ENCODE measurements at regions not wholly inside any gene's neighbourhood (a gene's known extent, or its start where the extent isn't known, plus 50 kb on each side); places are given as distances from the start of the nearest gene placed in this dataset.
"Not testable (repeated sequence)": the region's sequence is repeated elsewhere in the genome, so short reads cannot be mapped to it uniquely, and the experiment has no call there.

DNA sequence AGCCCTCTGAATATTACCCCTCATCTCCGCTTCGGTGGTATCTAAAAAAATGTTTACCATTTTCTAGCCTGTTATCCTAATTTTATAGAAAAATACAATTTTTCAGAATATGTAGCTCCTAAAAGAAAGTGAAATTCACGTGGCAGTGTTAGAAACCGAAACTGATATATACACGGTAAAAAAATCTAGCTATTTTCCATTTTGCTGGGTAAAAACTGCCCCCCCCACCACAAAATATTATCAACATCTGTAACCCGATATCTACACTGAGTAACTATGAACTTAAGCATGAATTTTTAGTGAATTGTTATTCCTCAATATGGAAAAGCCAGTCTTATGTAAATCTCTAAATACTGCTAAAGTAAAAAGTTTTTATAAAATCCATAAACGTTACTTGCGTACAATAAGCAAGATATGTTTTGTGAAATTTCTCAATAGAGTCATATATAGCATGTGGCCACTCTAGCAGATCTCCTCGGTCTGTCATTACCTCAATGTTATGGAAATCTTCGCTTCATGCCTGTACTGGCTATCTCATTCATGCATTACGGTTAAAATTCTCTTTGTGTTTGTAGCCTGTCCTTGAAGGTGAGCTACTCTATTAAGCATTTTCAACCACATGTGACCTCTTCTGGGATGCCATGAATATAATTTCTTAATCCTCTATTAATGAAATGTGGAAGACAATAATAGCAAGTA, 524.2 kb downstream of the TRIB2 start:
- no peak for DNase-seq

DNA sequence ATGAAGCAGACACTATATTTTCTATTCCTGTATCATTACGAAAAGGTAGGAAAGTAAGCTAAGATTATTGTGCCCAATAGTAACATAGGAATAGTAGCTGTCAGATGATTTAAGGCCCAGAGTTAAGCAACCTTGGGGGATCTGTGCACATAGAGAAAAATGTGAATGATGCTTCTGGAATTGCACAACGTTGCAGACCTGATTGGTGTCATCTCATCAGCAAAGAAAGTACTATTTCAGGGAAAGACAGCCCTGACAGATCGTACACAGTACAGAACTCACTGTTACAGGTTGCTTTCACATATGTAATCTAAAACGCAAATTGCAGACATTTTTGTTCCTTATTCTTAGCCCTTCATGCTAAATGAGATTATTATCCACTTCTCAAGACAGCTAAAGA, 535.9 kb downstream of the TRIB2 start:
- DNase-seq = no peak

- DNase-seq = no peak
Observed at GRCh38 chr2:13255485-13255884, 538.7 kb downstream of the TRIB2 start.

DNA sequence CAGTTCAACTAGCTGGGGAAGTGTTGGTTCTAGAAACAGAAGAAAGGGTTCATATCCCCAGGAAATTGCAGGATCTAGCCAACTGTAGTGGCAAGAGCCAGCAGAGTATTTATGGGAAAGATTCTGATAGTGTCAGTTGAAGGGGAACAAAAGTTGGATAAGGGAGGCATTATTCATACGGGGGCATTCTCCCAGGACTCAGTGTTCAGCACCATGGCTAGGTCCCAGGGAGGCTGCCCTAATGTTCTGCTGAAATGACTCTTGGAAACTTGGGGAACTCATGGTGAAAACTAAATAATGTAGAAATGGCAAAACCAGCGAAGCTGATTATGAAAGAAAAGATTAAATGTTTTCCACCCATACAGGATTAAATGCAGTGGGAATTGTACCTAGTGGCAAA, 543.7 kb downstream of the TRIB2 start:
- DNase-seq = no peak

DNA sequence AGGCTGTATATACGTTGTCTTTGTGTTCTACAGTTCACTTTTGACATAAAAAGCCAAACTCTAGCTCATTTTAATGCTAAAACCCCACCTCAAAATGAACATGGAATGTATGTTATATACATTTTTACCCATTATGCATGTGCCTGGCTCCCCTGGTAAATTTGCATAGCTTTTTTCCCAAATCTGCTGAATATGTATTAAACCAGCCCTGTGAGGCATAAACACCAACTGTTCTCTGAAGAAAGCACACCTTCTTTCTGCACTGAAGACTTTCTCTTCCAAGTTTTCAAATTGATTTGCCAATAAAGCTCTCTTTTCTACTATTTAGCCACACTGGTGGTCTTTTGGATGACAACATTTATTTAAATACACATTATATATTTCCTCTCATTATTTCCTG, 549.4 kb downstream of the TRIB2 start:
- no peak for DNase-seq

- no peak for DNase-seq
Observed at GRCh38 chr2:13284688-13285087, 568.0 kb downstream of the TRIB2 start.

GRCh38 chr2:13289310-13289709, 572.6 kb downstream of the TRIB2 start:
- DNase-seq = no peak

GRCh38 chr2:13308478-13308805, 591.7 kb downstream of the TRIB2 start:
- not testable (repeated sequence) for DNase-seq

- DNase-seq = no peak
Observed at GRCh38 chr2:13308989-13309388, 592.3 kb downstream of the TRIB2 start.

- no peak for DNase-seq
Observed at GRCh38 chr2:13332060-13332459, 615.3 kb downstream of the TRIB2 start.

DNA sequence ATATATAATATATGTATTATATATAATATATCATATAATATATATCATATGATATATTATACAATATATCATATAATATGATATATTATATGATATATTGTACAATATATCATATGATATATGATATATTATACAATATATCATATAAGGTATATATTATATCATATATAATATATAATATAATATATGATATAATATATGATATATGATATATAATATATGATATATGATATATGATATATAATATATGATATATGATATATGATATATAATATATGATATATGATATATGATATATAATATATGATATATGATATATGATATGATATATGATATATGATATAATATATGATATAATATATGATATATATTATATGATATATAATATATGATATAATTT, 617.3 kb downstream of the TRIB2 start:
- DNase-seq = not testable (repeated sequence)

DNA sequence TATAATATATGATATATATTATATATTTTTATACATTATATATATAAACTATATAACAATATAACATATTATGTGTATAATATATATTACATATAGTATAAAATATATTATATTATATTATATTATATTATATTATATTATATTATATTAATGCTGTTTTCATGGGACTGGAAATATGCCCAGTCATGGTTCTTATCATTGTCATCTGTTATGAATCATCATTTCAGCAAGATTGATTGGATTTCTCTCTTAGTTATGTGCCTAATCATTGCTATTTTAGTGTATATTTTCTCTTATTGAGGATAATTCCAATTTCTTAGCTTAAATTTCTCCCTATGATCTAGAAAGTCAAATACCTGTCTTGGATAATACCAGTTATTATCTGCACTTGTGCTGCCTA, 617.8 kb downstream of the TRIB2 start:
- DNase-seq = no peak

GRCh38 chr2:13335862-13336535, 619.3 kb downstream of the TRIB2 start:
- DNase-seq = no peak

DNA sequence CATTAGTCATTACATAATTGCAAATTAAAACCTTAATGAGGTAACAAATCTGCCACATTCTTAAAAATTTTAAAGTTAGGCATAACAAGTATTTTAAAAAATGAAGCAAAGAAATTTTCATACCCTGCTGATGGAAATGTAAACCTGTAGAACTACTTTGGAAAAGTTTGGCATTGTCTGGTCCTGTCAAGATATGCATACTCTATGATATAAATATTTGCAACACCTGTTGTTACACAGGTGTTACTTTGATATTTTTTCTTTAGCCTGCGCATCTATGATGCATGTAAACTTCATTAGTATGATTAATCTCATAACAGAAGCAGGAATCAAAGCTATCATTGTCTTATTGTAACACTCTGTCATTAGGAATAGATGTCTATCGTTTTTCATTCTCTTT, 634.3 kb downstream of the TRIB2 start:
- DNase-seq = no peak

DNA sequence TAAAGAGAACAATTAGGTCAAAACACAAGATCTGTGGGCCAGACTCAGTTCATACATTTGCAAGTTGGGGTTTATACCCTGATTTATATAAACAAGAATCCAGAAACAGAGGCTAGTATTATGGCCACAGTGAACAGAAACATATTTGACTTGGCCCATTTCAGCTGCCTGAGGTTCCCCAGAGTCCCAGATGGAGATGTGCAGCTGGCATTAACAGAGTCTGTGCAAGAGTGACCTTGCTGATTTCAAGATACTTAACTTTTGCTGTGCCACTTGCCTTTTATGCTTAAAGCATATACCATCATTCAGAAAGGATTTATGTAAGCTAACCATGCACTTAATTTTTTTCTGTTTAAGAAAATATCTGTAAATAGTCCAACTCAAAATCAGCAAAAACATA, 636.3 kb downstream of the TRIB2 start:
- DNase-seq = no peak

- DNase-seq = no peak
Observed at GRCh38 chr2:13354031-13354430, 637.3 kb downstream of the TRIB2 start.

DNA sequence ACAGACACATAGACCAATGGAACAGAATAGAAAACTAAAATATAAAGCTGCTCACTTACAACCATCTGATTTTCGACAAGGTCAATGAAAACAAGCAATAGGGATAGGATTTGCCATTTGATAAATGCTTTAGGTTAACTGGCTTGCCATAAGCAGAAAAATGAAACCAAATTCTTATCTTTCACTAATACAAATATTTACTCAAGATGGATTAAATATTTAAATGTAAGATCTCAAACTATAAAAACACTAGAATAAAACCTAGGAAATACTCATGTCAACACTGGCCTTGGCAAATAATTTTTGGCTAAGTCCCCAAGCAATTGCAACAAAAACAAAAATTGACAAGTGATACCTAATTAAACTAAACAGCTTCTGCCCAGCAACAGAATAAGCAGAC, 665.2 kb downstream of the TRIB2 start:
- not testable (repeated sequence) for DNase-seq

DNA sequence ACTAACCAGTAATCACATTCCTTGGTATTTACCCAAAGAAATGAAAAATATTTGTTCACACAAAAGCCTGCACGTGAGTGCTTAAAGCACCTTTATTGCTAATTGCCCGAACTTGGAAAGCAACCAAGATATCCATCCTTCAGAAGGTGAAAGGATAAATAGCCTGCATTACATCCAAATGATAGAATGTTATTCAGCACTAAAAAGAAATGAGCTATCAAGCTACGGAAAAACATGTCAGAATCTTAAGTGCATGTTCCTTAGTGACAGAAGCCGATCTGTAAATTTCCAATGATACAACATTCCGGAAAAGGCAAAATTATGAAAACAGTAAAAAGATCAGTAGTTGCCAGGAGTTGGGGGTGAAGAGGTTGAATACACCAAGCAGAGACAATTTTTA, 672.4 kb downstream of the TRIB2 start:
- DNase-seq = not testable (repeated sequence)

GRCh38 chr2:13390676-13391075, 673.9 kb downstream of the TRIB2 start:
- no peak for DNase-seq

DNA sequence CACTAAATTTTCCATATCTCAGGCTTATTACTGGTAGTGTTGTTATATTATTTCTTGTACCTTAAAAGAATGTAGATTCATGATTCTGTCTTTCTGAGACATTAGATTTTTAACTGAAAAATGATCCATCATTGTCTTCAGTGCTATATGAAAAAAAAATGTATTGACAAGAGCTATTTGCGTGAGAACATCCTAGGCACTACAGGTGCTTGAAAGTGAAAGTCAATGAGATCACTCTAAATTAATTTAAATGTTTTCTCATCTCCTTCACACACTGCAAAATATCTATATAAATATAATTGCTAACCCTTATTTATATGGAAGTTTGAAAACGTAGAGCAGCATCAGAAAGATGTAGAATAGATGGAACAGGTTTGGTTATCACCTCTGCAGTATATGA, 684.6 kb downstream of the TRIB2 start:
- no peak for DNase-seq

DNA sequence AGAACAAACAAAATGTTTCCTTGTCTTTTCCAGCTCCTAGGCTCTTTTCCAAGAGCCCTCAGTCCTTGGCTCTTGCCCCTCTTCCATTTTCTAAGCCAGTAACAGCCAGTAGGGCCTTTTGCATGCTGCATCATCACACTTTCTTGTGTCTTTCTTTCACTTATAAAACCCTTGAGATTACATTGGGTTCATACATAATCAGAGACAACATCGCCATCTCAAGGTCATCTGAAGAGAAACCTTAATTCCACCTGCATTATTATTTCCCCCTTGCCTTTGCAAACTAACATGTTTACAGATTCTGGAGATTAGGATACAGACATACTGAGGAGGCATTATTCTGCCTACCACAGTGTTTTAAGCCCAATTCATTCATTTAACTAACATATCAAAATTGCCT, 697.3 kb downstream of the TRIB2 start:
- DNase-seq = no peak

DNA sequence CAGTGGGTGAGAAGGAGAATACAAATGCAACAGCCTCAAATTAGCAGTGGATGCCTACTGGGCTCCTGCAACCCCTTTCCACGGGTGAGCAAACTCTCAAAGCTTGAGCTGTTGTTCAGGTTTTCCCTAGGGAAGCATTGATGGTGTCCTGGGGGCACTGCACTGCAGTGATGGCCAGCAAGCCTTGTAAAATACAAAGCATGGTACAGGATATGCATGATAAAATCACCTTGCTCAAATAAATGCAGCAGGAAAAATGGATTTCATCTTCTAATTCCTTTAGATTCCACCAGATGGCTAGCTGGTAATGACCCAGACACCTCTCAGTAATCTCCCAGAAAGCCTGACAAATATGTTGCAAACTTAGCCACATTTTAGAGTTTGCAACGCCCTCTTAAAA, 698.2 kb downstream of the TRIB2 start:
- no peak for DNase-seq

GRCh38 chr2:13433954-13434353, 717.2 kb downstream of the TRIB2 start:
- DNase-seq = no peak

- DNase-seq = not testable (repeated sequence)
Observed at GRCh38 chr2:13443554-13444261, 727.0 kb downstream of the TRIB2 start.
